SKM-1 (cell line): ENCODE measurements at regions not wholly inside any gene's neighbourhood (a gene's known extent, or its start where the extent isn't known, plus 50 kb on each side); places are given as distances from the start of the nearest gene placed in this dataset.

Experiments
- DNase-seq: peaks from one replicate; lab custom pipeline; 2025; ENCODE audit not compliant: unreplicated experiment; lab: John Stamatoyannopoulos, UW

DNA sequence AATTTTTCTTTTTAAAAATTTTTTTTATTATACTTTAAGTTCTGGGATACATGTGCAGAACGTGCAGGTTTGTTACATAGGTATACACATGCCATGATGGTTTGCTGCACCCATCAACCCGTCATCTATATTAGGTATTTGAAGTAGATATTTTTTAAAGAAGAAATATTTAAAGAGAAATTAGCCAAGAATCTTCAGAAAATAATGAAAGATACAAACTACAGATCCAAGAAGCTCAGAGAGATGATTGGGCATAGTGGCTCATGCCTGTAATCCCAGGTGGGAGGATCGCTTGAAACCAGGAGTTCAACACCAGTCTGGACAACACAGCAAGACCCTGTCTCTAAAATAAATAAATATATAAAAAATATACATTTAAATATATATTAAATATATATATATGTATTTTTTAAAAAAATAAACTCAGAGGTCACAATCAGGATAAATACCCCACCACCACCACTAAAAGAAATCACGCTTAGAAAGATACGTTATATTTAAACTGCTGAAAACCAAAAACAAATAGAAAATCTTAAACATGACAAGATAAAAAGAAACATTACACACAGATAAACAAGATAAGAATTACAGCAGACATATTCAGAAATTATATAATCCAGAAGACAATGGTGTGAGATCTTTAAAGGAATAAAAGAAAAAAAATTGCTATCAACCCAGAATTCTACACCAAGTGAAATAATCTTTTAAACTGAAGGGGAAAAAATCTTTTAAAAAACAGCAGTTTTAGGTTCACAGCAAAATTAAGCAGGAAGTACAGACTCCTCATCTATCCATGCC is 57.5 kb downstream of the CSF2 start:
- no peak for DNase-seq

GRCh38 chr5:132132138-132132537 is 58.5 kb downstream of the CSF2 start:
- DNase-seq: no peak

DNA sequence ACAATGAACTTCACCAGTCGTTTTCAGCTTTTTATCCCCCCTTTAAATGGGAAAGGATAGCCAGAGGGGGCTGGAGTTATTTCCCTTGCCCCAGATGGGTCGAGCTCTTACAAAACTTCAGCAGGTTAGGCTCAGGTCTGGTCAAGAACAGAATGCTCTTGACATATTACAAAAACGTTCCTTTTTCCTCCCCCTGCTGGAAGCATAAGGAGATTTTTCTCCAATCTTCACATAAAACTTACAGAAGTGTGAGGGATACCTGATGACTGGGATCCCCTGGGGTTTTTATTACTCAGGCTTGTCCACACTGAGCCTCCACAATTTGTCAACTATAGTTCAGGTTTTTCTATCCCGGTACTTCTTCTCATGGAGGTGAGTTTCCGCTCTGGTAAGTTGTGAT is 60.8 kb downstream of the CSF2 start:
- peak; percentile 3 for DNase-seq

- no peak for DNase-seq
Measured at GRCh38 chr5:132136906-132137305, 63.3 kb downstream of the CSF2 start.

DNA sequence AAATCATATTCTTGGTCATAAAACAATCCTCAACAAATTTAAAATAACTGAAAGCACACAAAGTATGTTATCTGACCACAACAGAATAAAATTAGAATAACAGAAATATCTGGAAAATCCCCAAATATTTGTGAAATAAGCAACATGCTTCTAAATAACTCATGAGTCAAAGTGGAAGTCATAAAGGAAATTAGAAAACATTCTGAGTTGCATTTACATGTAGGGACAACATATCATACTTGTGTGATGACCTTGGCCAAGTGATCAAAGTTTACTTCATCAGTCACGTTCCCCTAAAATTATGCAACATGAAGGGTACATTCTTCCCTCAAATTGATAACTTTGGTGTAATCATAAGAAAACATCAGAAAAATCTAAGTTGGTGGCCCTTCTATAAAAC is 64.7 kb downstream of the CSF2 start:
- no peak for DNase-seq
